ENCODE measurements at regions not wholly inside any gene's neighbourhood (a gene's known extent, or its start where the extent isn't known, plus 50 kb on each side); places are given as distances from the start of the nearest gene placed in this dataset.

- TF ChIP-seq FOXM1 (IDR thresholded peaks at IDR 0.05; ENCODE audit: borderline replicate concordance), result no peak
- no peak for TF ChIP-seq HDGF (IDR thresholded peaks at IDR 0.05; ENCODE audit: borderline replicate concordance)
- no peak for TF ChIP-seq ZNF384 (IDR thresholded peaks at IDR 0.05)
- TF ChIP-seq L3MBTL2 (conservative IDR thresholded peaks at IDR 0.05), result no peak
- no peak for TF ChIP-seq ELF4 (IDR thresholded peaks at IDR 0.05)
- no peak for TF ChIP-seq FOXA1 (IDR thresholded peaks at IDR 0.05)
- no peak for TF ChIP-seq TARDBP (IDR thresholded peaks at IDR 0.05)
- no peak for TF ChIP-seq SP1 (IDR thresholded peaks at IDR 0.05)
- no peak for TF ChIP-seq BHLHE40 (IDR thresholded peaks at IDR 0.05; ENCODE audit: borderline replicate concordance)
- TF ChIP-seq NFRKB (IDR thresholded peaks at IDR 0.05), result no peak
- no peak for TF ChIP-seq LEF1 (IDR thresholded peaks at IDR 0.05; ENCODE audit: borderline replicate concordance)
- no peak for TF ChIP-seq FOXK2 (IDR thresholded peaks at IDR 0.05)
- TF ChIP-seq ARNT (IDR thresholded peaks at IDR 0.05), result no peak
- TF ChIP-seq, protein P1, sequence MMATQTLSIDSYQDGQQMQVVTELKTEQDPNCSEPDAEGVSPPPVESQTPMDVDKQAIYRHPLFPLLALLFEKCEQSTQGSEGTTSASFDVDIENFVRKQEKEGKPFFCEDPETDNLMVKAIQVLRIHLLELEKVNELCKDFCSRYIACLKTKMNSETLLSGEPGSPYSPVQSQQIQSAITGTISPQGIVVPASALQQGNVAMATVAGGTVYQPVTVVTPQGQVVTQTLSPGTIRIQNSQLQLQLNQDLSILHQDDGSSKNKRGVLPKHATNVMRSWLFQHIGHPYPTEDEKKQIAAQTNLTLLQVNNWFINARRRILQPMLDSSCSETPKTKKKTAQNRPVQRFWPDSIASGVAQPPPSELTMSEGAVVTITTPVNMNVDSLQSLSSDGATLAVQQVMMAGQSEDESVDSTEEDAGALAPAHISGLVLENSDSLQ (IDR thresholded peaks at IDR 0.05), result no peak
Measured at GRCh38 chr4:138669479-138670315, 345.9 kb upstream of the NOCT start.

Measured in HEK293T (cell line).